ENCODE measurements at regions not wholly inside any gene's neighbourhood (a gene's known extent, or its start where the extent isn't known, plus 50 kb on each side); places are given as distances from the start of the nearest gene placed in this dataset.
"Not testable (repeated sequence)": the region's sequence is repeated elsewhere in the genome, so short reads cannot be mapped to it uniquely, and the experiment has no call there.

- no peak overlapping the region for H3K4me3 ChIP-seq (ENCODE audit: low read depth in 2 of 2, low read length in 2 of 2)
- in situ Hi-C loops (cut with HindIII; ENCODE audit: low pct_unique_long_range_greater_than_20kb, low sequenced_read_pairs) (no loop called here), intact Hi-C loops (cut with micrococcal nuclease; ENCODE audit: unreplicated experiment) (no loop called here)
- BruUV-seq (replicated peaks): no TSS peak
- H3K27ac ChIP-seq (ENCODE audit: low read length): no peak overlapping the region
- DNase-seq (ENCODE audit: low read depth, low spot score): no peak
- TF ChIP-seq TCF7L2 (IDR thresholded peaks at IDR 0.05; ENCODE audit: low read depth, low read length): no peak
- no peak for TF ChIP-seq POLR2AphosphoS5 (IDR thresholded peaks at IDR 0.05; ENCODE audit: low read depth, low read length)
- TF ChIP-seq SIN3A (IDR thresholded peaks at IDR 0.05; ENCODE audit: borderline replicate concordance, insufficient read depth, low read depth, low read length): no peak
- TF ChIP-seq REST (IDR thresholded peaks at IDR 0.05; ENCODE audit: insufficient read depth in 1 of 2, low read depth in 2 of 2, low read length in 1 of 2): no peak
- TF ChIP-seq, protein P1, sequence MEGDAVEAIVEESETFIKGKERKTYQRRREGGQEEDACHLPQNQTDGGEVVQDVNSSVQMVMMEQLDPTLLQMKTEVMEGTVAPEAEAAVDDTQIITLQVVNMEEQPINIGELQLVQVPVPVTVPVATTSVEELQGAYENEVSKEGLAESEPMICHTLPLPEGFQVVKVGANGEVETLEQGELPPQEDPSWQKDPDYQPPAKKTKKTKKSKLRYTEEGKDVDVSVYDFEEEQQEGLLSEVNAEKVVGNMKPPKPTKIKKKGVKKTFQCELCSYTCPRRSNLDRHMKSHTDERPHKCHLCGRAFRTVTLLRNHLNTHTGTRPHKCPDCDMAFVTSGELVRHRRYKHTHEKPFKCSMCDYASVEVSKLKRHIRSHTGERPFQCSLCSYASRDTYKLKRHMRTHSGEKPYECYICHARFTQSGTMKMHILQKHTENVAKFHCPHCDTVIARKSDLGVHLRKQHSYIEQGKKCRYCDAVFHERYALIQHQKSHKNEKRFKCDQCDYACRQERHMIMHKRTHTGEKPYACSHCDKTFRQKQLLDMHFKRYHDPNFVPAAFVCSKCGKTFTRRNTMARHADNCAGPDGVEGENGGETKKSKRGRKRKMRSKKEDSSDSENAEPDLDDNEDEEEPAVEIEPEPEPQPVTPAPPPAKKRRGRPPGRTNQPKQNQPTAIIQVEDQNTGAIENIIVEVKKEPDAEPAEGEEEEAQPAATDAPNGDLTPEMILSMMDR (IDR thresholded peaks at IDR 0.05): no peak
- no peaks in the 10 kb centered on the region for H3K27me3 ChIP-seq (ENCODE audit: control insufficient read depth, insufficient read depth, low read length)
- H3K4me1 ChIP-seq (ENCODE audit: control insufficient read depth, insufficient read depth, low read length): no peaks in the 10 kb centered on the region
- ChIA-PET POLR2A (no interaction called here), CTCF (no interaction called here)
- no peaks in the 10 kb centered on the region; the same call in 1 of the 2 replicates for H3K36me3 ChIP-seq (ENCODE audit: control insufficient read depth, insufficient read depth, low read length)
- no peaks in the 10 kb centered on the region; the same call in 1 of the 2 replicates for H3K9me3 ChIP-seq (ENCODE audit: control insufficient read depth, insufficient read depth, low read depth, low read length)
- ATAC-seq: no peak
These were observed 388.7 kb downstream of the UTRN start for GRCh38 chr6:144673807-144674206.

DNA sequence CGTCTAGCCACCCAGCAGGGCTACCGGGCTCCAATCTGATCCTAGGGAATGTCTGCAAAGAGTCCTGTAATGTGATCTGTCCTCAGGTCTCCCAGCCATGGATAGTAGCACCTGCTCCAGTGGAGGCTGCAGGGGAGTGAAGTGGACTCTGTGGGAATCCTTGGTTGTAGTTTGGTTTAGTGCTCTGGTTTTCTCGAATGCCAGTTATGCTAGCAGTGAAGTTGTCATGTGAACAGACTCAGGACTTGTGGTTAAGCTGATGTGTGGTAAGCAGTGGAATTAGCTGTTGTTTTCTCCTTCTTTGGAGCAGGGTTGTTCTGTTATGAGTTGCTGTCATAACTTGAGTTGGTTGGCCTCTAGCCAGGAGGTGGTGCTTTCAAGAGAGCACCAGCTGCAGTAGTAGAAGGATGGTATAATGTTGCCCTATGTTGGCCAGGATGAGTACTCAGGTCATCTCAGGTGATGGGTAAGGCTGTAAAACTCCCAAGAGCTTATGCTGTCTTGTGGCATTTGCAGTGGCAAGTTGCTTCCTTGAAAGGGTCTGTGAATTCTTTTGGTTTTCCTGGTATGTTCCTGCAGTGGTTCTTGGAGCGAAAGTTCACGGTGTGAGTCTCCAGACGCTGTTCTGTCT lies 390.2 kb downstream of the UTRN start:
- Histone ChIP-seq H3K4me1 (ENCODE audit: control insufficient read depth, insufficient read depth, low read length) (no peaks in the 10 kb centered on the region), H3K36me3 (ENCODE audit: control insufficient read depth, insufficient read depth, low read length) (no peaks in the 10 kb centered on the region; the same call in 1 of the 2 replicates), H3K4me3 (ENCODE audit: low read depth in 2 of 2, low read length in 2 of 2) (no peak overlapping the region), H3K27ac (ENCODE audit: low read length) (no peak overlapping the region), H3K27me3 (ENCODE audit: control insufficient read depth, insufficient read depth, low read length) (no peaks in the 10 kb centered on the region), H3K9me3 (ENCODE audit: control insufficient read depth, insufficient read depth, low read depth, low read length) (no peaks in the 10 kb centered on the region; the same call in 1 of the 2 replicates)
- no peak for DNase-seq (ENCODE audit: low read depth, low spot score)
- ATAC-seq: no peak
- intact Hi-C loops (cut with micrococcal nuclease; ENCODE audit: unreplicated experiment) (no loop called here), in situ Hi-C loops (cut with HindIII; ENCODE audit: low pct_unique_long_range_greater_than_20kb, low sequenced_read_pairs) (no loop called here)
- ChIA-PET CTCF (no interaction called here), POLR2A (interaction anchor here (0.6 kb wide), 1 partner anchor 60 kb away, joined by 3 read pairs; no protein-coding TSS in a partner anchor)
- no TSS peak for BruUV-seq (replicated peaks)
- TF ChIP-seq SIN3A (IDR thresholded peaks at IDR 0.05; ENCODE audit: borderline replicate concordance, insufficient read depth, low read depth, low read length) (no peak), TCF7L2 (IDR thresholded peaks at IDR 0.05; ENCODE audit: low read depth, low read length) (no peak), REST (IDR thresholded peaks at IDR 0.05; ENCODE audit: insufficient read depth in 1 of 2, low read depth in 2 of 2, low read length in 1 of 2) (no peak), POLR2AphosphoS5 (IDR thresholded peaks at IDR 0.05; ENCODE audit: low read depth, low read length) (no peak)
- TF ChIP-seq, protein P1 (IDR thresholded peaks at IDR 0.05): no peak

DNA sequence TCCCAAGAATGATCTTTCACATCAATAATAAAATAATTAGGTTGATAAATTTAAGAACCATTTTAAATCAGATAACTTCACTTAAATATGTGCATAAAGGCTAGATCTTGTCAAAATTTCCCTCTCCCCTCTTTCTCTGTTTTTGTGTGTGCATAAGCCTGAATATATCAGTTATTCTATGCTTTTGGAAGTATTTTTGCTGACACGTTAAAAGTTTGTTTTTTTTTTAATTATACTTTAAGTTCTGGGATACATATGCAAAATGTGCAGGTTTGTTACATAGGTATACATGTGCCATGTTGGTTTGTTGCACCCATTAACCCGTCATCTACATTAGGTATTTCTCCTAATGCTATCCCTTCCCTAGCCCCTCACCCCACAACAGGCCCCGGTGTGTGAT lies 391.2 kb downstream of the UTRN start:
- DNase-seq (ENCODE audit: low read depth, low spot score); ATAC-seq; H3K27ac ChIP-seq (ENCODE audit: low read length); BruUV-seq (replicated peaks); CTCF ChIA-PET; POLR2A ChIA-PET; H3K4me1 ChIP-seq (ENCODE audit: control insufficient read depth, insufficient read depth, low read length); intact Hi-C loops (cut with micrococcal nuclease; ENCODE audit: unreplicated experiment); H3K27me3 ChIP-seq (ENCODE audit: control insufficient read depth, insufficient read depth, low read length); H3K36me3 ChIP-seq (ENCODE audit: control insufficient read depth, insufficient read depth, low read length); H3K4me3 ChIP-seq (ENCODE audit: low read depth in 2 of 2, low read length in 2 of 2); H3K9me3 ChIP-seq (ENCODE audit: control insufficient read depth, insufficient read depth, low read depth, low read length); in situ Hi-C loops (cut with HindIII; ENCODE audit: low pct_unique_long_range_greater_than_20kb, low sequenced_read_pairs): not testable (repeated sequence)
